GM12891 (cell line): ENCODE measurements at regions not wholly inside any gene's neighbourhood (a gene's known extent, or its start where the extent isn't known, plus 50 kb on each side); places are given as distances from the start of the nearest gene placed in this dataset.

Experiments used
- POLR2A ChIP-seq: IDR thresholded peaks from 2 replicates; pipeline ENCODE4 v1.6.1; 2011; ENCODE audit warnings: low read depth, low read length, control low read depth
- POLR2AphosphoS5 ChIP-seq: IDR thresholded peaks from 2 replicates; pipeline ENCODE4 v1.6.1; 2011; ENCODE audit warnings: low read depth, low read length, control low read depth
- SPI1 ChIP-seq: IDR thresholded peaks from 2 replicates; pipeline ENCODE4 v1.6.1; 2011; ENCODE audit warnings: low read depth, low read length, control low read depth
- TAF1 ChIP-seq: IDR thresholded peaks from 2 replicates; pipeline ENCODE4 v1.6.1; 2011; ENCODE audit warnings: low read depth, low read length, control low read depth

DNA sequence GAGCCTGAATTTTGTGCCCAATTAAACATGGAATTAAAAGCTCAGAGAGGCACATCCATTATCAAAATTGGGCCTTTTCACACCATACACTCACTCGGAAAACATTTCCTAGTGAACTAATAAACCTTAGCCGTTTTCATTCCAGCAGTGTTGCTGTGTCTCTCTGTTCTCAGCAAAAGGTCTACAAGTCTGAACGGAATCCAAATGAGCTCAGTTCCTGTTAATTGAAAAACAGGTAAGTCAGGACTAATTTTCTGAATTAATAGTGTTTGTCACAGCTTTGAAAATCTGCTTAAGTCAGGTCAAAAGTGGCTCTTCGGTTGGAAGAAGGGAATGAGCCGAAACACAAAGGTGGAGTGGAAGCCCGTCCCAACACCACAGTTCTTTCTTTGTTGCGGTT lies 163.3 kb upstream of the RALGAPA2 start:
- TF ChIP-seq POLR2AphosphoS5 (no peak), POLR2A (no peak), SPI1 (no peak), TAF1 (no peak)
